ENCODE measurements at regions not wholly inside any gene's neighbourhood (a gene's known extent, or its start where the extent isn't known, plus 50 kb on each side); places are given as distances from the start of the nearest gene placed in this dataset.

DNA sequence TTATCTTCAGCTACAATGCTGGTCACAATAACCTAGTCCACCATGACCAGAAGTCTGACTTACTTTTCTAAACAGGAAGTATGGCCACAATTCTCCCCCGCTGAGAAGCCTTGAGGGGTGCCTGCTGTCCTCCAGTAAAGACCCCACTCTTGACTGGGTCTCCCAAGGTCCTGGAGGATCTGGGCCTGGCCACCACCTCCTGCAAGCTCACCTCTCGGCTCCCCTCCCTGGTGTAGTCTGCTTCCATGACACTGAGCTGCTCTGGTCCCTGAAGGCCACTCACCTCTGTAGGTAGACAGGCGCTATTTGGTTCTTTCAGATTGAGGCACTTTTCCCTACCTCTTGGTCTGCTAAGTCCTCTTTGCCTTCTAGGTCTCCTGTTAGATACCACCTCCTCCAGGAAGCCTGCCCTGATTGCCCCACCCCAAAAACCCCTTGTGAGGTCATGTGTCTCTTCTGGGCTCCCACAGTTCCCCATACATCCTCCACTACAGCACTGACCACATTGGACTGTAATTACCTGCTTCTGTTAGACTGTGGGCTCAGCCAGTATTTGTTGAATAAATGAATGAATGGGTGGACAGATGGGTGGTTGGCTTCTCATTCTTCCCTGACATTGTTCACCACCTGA, 62.6 kb upstream of the IER5L start:
- no peak overlapping the region for H3K27ac ChIP-seq
- H3K4me3 ChIP-seq, result no peak overlapping the region
- H3K9ac ChIP-seq, result no peak overlapping the region
- TF ChIP-seq EZH2phosphoT487 (IDR thresholded peaks at IDR 0.05; ENCODE audit: insufficient read depth, low read depth) (no peak), EZH2 (IDR thresholded peaks at IDR 0.05; ENCODE audit: insufficient read depth, poor library complexity, severe bottlenecking) (no peak)
- H3K79me2 ChIP-seq (ENCODE audit: insufficient read depth), result no peaks in the 10 kb centered on the region
- no peaks in the 10 kb centered on the region for H3K9me3 ChIP-seq (ENCODE audit: low read depth)
- WGBS, 2 experiments (ENCODE audit: low coverage in 1 of 2, low lambda C conversion rate in 2 of 2, missing lambda C conversion rate in 2 of 2), result 92 to 98% methylated on average over 3 of the region's 3 CpGs
- H4K20me1 ChIP-seq (ENCODE audit: insufficient read depth), result no peaks in the 10 kb centered on the region
- no peaks in the 10 kb centered on the region for H3K27me3 ChIP-seq (replicated peaks; ENCODE audit: insufficient read depth)
- peaks cover 21% of the 10 kb centered on the region for H3K4me1 ChIP-seq (ENCODE audit: insufficient read depth)
- no peak overlapping the region for H3K4me2 ChIP-seq (ENCODE audit: unreplicated experiment)
- H3K36me3 ChIP-seq (ENCODE audit: low read depth), result no peaks in the 10 kb centered on the region
- no peak for DNase-seq
- in situ Hi-C loops (cut with MboI), result no loop called here
- 0 out of 2 replicates have a peak, but pooled peaks cover 3% of the 10 kb centered on the region for H3F3A ChIP-seq (ENCODE audit: insufficient read depth)
- H2AFZ ChIP-seq, result no peak overlapping the region
- no peaks in the 10 kb centered on the region for H3K9me2 ChIP-seq (ENCODE audit: insufficient read depth)

DNA sequence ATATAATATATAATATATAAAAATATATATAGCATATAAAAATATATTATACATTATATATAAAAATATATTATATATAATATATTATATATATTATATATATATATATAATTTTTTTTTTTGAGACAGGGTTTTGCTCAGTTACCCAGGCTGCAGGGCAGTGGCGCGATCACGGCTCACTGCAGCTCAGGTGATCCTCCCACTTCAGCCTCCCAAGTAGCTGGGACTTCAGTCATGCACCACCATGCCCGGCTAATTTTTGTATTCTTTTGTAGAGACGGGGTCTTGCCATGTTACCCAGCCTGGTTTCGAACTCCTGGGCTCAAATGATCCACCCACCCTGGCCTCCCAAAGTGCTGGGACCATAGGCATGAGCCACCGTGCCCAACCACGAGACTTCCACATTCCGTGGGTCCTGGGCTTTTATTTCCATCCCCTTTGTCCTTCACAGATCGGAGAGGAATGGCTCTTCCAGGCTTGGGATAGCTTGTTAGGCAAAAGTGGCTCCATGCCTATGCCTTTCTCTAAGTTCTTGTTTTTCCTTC, 62.0 kb upstream of the IER5L start:
- DNase-seq, result no peak
- Histone ChIP-seq H3K27ac (no peak overlapping the region), H3K4me1 (ENCODE audit: insufficient read depth) (peaks cover 21% of the 10 kb centered on the region), H2AFZ (no peak overlapping the region), H3K9ac (no peak overlapping the region), H4K20me1 (ENCODE audit: insufficient read depth) (no peaks in the 10 kb centered on the region), H3K4me2 (ENCODE audit: unreplicated experiment) (no peak overlapping the region), H3K36me3 (ENCODE audit: low read depth) (no peaks in the 10 kb centered on the region), H3K9me2 (ENCODE audit: insufficient read depth) (no peaks in the 10 kb centered on the region), H3F3A (ENCODE audit: insufficient read depth) (0 out of 2 replicates have a peak, but pooled peaks cover 3% of the 10 kb centered on the region), H3K27me3 (replicated peaks; ENCODE audit: insufficient read depth) (no peaks in the 10 kb centered on the region), H3K79me2 (ENCODE audit: insufficient read depth) (no peaks in the 10 kb centered on the region), H3K4me3 (no peak overlapping the region), H3K9me3 (ENCODE audit: low read depth) (no peaks in the 10 kb centered on the region)
- in situ Hi-C loops (cut with MboI), result no loop called here
- TF ChIP-seq EZH2 (IDR thresholded peaks at IDR 0.05; ENCODE audit: insufficient read depth, poor library complexity, severe bottlenecking) (no peak), EZH2phosphoT487 (IDR thresholded peaks at IDR 0.05; ENCODE audit: insufficient read depth, low read depth) (no peak)
- WGBS, 2 experiments (ENCODE audit: low coverage in 1 of 2, low lambda C conversion rate in 2 of 2, missing lambda C conversion rate in 2 of 2), result 70 to 77% methylated on average over 10 of the region's 10 CpGs

DNA sequence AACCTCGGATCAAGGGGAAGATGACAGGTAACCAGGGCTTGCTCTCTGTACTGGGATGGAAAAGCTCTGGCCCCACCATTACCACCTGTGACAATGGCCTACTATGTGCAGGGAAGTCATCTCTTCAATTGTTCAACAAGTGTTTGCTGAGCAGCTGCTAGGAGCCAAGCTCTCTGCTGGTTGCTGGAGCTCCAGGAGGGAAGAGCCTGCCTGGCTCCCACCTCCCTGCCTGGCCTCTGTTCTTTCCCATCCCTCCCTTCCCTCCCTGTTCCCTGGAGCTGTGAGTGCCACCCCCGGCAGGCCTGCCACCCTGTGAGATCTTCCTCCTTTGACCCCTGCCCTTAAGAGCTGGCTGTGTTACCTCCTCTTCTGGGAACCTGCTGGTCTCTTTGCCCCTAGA, 59.7 kb upstream of the IER5L start:
- Histone ChIP-seq H3K4me2 (ENCODE audit: unreplicated experiment) (no peak overlapping the region), H3K9ac (no peak overlapping the region), H3K4me3 (no peak overlapping the region), H4K20me1 (ENCODE audit: insufficient read depth) (no peaks in the 10 kb centered on the region), H3K27me3 (replicated peaks; ENCODE audit: insufficient read depth) (no peaks in the 10 kb centered on the region), H3K27ac (no peak overlapping the region), H2AFZ (no peak overlapping the region), H3K79me2 (ENCODE audit: insufficient read depth) (no peaks in the 10 kb centered on the region), H3K9me3 (ENCODE audit: low read depth) (no peaks in the 10 kb centered on the region), H3F3A (ENCODE audit: insufficient read depth) (0 out of 2 replicates have a peak, but pooled peaks cover 9% of the 10 kb centered on the region), H3K9me2 (ENCODE audit: insufficient read depth) (no peaks in the 10 kb centered on the region), H3K36me3 (ENCODE audit: low read depth) (no peaks in the 10 kb centered on the region), H3K4me1 (ENCODE audit: insufficient read depth) (peaks cover 13% of the 10 kb centered on the region)
- in situ Hi-C loops (cut with MboI), result no loop called here
- DNase-seq, result no peak
- TF ChIP-seq EZH2 (IDR thresholded peaks at IDR 0.05; ENCODE audit: insufficient read depth, poor library complexity, severe bottlenecking) (no peak), EZH2phosphoT487 (IDR thresholded peaks at IDR 0.05; ENCODE audit: insufficient read depth, low read depth) (no peak)
- 67 to 72% methylated on average over 2 of the region's 2 CpGs for WGBS, 2 experiments (ENCODE audit: low coverage in 1 of 2, low lambda C conversion rate in 2 of 2, missing lambda C conversion rate in 2 of 2)

DNA sequence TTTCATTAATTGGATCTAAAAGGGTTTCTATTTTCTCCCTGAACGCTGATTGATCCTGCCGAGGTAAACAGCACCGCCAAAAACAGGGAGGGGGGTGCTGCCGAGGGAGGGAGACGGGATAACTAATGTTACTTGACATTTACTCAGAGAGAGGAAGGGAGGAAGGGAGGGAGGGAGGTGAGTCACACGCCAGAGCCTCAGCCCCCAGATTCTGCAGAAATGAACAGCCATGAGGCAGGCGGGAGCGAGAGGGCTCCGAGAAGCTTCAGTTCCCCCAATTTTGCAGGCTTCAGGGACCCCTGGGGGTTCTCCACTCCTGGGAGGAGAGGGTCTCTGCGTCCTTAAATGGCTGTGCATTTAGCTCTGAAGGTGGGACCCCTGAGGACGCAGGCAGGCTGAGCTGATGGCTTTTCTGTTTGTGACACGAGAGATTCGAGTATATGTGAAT, 59.1 kb upstream of the IER5L start:
- peak; percentile 76 for DNase-seq
- Histone ChIP-seq H3K36me3 (ENCODE audit: low read depth) (no peaks in the 10 kb centered on the region), H3K27me3 (replicated peaks; ENCODE audit: insufficient read depth) (no peaks in the 10 kb centered on the region), H3K9ac (peak overlapping the region; percentile 22; the same call in 1 of the 2 replicates), H3K9me2 (ENCODE audit: insufficient read depth) (no peaks in the 10 kb centered on the region), H3K4me2 (ENCODE audit: unreplicated experiment) (peak overlapping the region; percentile 88), H3K27ac (no peak overlapping the region), H3K79me2 (ENCODE audit: insufficient read depth) (no peaks in the 10 kb centered on the region), H3K4me3 (peak overlapping the region; percentile 62), H3K4me1 (ENCODE audit: insufficient read depth) (peaks cover 10% of the 10 kb centered on the region), H2AFZ (peak overlapping the region; percentile 84), H4K20me1 (ENCODE audit: insufficient read depth) (no peaks in the 10 kb centered on the region), H3F3A (ENCODE audit: insufficient read depth) (0 out of 2 replicates have a peak, but pooled peaks cover 9% of the 10 kb centered on the region), H3K9me3 (ENCODE audit: low read depth) (no peaks in the 10 kb centered on the region)
- 10 to 11% methylated on average over 12 to 13 of the region's 13 CpGs for WGBS, 2 experiments (ENCODE audit: low coverage in 1 of 2, low lambda C conversion rate in 2 of 2, missing lambda C conversion rate in 2 of 2)
- no peak for TF ChIP-seq EZH2 (IDR thresholded peaks at IDR 0.05; ENCODE audit: insufficient read depth, poor library complexity, severe bottlenecking)
- in situ Hi-C loops (cut with MboI), result no loop called here

Measured in GM23248 (cell line).